ENCODE measurements at regions not wholly inside any gene's neighbourhood (a gene's known extent, or its start where the extent isn't known, plus 50 kb on each side); places are given as distances from the start of the nearest gene placed in this dataset.
"Not testable (repeated sequence)": the region's sequence is repeated elsewhere in the genome, so short reads cannot be mapped to it uniquely, and the experiment has no call there.

DNA sequence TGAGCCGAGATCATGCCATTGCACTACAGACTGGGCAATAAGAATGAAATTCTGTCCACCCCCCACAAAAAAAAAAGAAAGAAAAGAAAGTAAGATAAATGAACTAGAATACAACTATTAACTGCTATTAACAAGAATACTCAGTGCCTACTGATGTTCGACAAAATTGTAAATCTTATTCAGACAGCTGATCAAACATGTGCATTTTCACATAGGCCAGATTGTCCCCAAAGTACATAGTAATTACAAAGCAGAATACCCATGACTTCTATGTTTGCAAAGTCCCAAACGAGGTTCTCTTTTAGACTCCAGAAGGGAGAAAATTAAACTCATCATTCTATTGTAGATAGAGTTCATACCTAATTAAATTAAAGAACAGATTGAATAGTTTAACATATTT, 113.4 kb downstream of the UFM1 start:
- Histone ChIP-seq H3K36me3 (ENCODE audit: insufficient read depth, low read depth, low read length) (no peaks in the 10 kb centered on the region), H3K9me3 (ENCODE audit: insufficient read depth, low read depth, low read length) (peaks cover 8% of the 10 kb centered on the region; the same call in 1 of the 2 replicates), H3K9ac (ENCODE audit: low read depth, low read length) (no peak overlapping the region)

DNA sequence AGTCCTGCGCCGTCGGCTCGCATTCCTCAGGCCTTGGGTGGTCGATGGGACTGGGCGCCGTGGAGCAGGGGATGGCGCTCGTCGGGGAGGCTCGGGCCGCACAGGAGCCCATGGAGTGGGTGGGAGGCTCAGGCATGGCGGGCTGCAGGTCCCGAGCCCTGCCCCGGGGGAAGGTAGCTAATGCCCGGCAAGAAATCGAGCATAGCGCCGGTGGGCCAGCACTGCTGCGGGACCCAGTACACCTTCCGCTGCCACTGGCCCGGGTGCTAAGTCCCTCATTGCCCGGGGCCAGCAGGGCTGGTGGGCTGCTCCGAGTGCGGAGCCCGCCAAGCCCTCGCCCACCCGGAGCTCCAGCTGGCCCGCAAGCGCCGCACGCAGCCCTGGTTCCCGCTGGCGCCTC, 122.8 kb downstream of the UFM1 start:
- not testable (repeated sequence) for H3K9me3 ChIP-seq (ENCODE audit: insufficient read depth, low read depth, low read length); H3K27me3 ChIP-seq (ENCODE audit: insufficient read depth, low read length); H3K9ac ChIP-seq (ENCODE audit: low read depth, low read length); H3K36me3 ChIP-seq (ENCODE audit: insufficient read depth, low read depth, low read length); H3K4me1 ChIP-seq (ENCODE audit: insufficient read depth, low read length); H3K4me3 ChIP-seq (ENCODE audit: low read length); H3K27ac ChIP-seq (ENCODE audit: low read length)

More for the DNA sequence above, 113.4 kb downstream of the UFM1 start:
- Histone ChIP-seq H3K27ac (ENCODE audit: low read length) (no peak overlapping the region), H3K4me1 (ENCODE audit: insufficient read depth, low read length) (no peaks in the 10 kb centered on the region), H3K4me3 (ENCODE audit: low read length) (no peak overlapping the region), H3K27me3 (ENCODE audit: insufficient read depth, low read length) (no peaks in the 10 kb centered on the region)

DNA sequence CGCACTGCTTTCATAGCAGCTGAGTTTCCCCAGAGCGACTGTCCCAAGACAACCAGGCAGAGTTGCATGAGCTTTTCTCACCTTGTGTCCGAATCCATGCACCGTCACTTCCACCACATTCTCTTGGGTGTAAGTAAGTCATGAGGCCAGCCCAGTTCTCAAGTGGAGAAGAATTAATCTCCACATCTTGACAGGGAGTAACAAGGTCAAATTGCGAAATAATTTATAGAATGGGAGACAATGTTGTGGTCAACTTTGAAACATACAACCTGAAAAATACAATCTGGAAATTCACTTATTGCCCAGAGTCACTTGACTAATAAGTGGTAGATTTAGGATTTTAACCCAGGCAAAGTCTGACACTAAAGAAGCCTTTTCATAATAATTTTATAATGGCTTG, 123.7 kb downstream of the UFM1 start:
- H3K4me1 ChIP-seq (ENCODE audit: insufficient read depth, low read length): no peaks in the 10 kb centered on the region
- H3K9ac ChIP-seq (ENCODE audit: low read depth, low read length): no peak overlapping the region
- H3K36me3 ChIP-seq (ENCODE audit: insufficient read depth, low read depth, low read length): no peaks in the 10 kb centered on the region
- no peaks in the 10 kb centered on the region for H3K9me3 ChIP-seq (ENCODE audit: insufficient read depth, low read depth, low read length)
- H3K27ac ChIP-seq (ENCODE audit: low read length): no peak overlapping the region
- H3K4me3 ChIP-seq (ENCODE audit: low read length): no peak overlapping the region
- H3K27me3 ChIP-seq (ENCODE audit: insufficient read depth, low read length): no peaks in the 10 kb centered on the region

DNA sequence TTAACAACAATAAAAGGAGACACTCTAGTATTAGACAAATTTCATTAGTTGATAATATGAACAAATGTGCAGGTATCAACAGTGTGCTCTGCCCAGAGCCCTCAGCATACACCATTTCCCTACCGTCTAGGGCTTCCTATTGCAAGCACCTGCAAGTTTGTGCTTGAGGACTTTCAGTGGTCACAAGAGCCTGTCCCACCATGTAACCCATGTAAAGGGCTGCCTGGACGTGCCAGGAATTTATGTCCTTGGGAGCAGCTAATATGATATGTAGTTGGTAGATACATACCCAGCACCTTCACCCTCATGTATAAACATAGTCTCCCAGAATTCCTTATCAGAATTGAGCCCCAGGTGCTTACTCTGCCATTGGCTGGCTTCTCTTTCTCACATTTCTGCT, 128.0 kb downstream of the UFM1 start:
- Histone ChIP-seq H3K4me1 (ENCODE audit: insufficient read depth, low read length) (no peaks in the 10 kb centered on the region), H3K36me3 (ENCODE audit: insufficient read depth, low read depth, low read length) (no peaks in the 10 kb centered on the region), H3K27me3 (ENCODE audit: insufficient read depth, low read length) (no peaks in the 10 kb centered on the region), H3K27ac (ENCODE audit: low read length) (no peak overlapping the region), H3K9ac (ENCODE audit: low read depth, low read length) (no peak overlapping the region), H3K9me3 (ENCODE audit: insufficient read depth, low read depth, low read length) (no peaks in the 10 kb centered on the region), H3K4me3 (ENCODE audit: low read length) (no peak overlapping the region)

DNA sequence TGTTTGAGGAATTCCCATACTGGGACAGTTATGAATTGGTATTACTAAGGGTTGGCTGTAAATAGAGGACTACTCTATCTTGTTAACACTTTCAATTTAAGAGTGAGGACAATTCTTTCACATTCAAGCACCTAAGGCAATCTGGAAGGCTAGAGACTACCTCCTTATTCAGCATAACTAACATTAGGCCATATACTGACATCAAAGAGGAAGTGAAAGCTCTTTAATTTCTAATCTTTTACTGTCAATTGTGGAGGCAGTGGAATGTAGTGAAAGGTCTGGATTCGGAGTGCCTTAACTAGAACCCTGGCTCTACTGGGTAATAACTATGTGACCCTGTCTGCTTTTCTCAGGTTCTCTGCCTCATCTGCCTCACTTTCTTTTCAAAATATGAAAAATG, 134.0 kb downstream of the UFM1 start:
- H3K4me3 ChIP-seq (ENCODE audit: low read length): no peak overlapping the region
- no peaks in the 10 kb centered on the region for H3K4me1 ChIP-seq (ENCODE audit: insufficient read depth, low read length)
- no peaks in the 10 kb centered on the region for H3K36me3 ChIP-seq (ENCODE audit: insufficient read depth, low read depth, low read length)
- no peak overlapping the region for H3K27ac ChIP-seq (ENCODE audit: low read length)
- no peaks in the 10 kb centered on the region for H3K27me3 ChIP-seq (ENCODE audit: insufficient read depth, low read length)
- H3K9me3 ChIP-seq (ENCODE audit: insufficient read depth, low read depth, low read length): no peaks in the 10 kb centered on the region
- no peak overlapping the region for H3K9ac ChIP-seq (ENCODE audit: low read depth, low read length)

DNA sequence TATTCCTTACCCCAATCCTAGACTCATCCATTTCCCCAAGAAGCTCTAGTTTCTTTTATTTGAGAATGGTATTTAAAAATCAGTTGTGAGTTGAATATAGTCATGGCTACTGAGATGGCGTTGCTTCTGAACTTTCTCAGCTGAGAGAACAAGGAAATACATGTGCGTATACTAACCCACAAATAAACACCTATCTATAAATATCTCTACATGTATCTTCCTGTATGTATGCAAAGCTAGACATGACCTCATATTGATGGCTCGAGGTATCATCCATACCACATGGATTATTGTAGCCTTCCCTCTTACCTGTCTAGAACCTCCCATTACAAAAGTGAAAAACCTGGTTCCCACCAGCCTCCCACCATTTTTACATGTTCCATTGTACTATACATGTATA, 141.0 kb downstream of the UFM1 start:
- H3K27ac ChIP-seq (ENCODE audit: low read length): no peak overlapping the region
- no peaks in the 10 kb centered on the region for H3K9me3 ChIP-seq (ENCODE audit: insufficient read depth, low read depth, low read length)
- H3K4me3 ChIP-seq (ENCODE audit: low read length): no peak overlapping the region
- no peaks in the 10 kb centered on the region for H3K27me3 ChIP-seq (ENCODE audit: insufficient read depth, low read length)
- no peaks in the 10 kb centered on the region for H3K4me1 ChIP-seq (ENCODE audit: insufficient read depth, low read length)
- no peak overlapping the region for H3K9ac ChIP-seq (ENCODE audit: low read depth, low read length)
- no peaks in the 10 kb centered on the region for H3K36me3 ChIP-seq (ENCODE audit: insufficient read depth, low read depth, low read length)

DNA sequence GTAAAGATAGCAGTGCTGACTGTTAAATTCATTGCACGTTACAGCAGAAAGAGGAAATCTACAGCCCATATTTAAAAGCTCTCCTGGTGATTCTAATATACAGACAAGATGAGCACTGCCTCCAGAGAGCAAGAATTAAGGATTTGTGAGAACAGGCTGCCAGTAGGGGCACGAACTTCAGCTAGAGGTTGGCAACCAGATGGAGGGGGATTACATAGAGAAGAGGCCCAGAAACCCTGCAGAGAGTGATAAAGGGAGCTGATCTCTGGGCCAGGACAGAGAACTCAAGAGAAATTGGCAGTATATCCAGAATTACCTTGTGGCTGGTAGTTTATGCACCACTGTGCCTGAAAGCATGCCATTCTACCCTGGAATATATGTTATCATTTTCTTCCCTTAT, 144.8 kb downstream of the UFM1 start:
- Histone ChIP-seq H3K4me1 (ENCODE audit: insufficient read depth, low read length) (no peaks in the 10 kb centered on the region), H3K27me3 (ENCODE audit: insufficient read depth, low read length) (no peaks in the 10 kb centered on the region), H3K4me3 (ENCODE audit: low read length) (no peak overlapping the region), H3K27ac (ENCODE audit: low read length) (no peak overlapping the region), H3K9ac (ENCODE audit: low read depth, low read length) (no peak overlapping the region), H3K36me3 (ENCODE audit: insufficient read depth, low read depth, low read length) (no peaks in the 10 kb centered on the region), H3K9me3 (ENCODE audit: insufficient read depth, low read depth, low read length) (no peaks in the 10 kb centered on the region; the same call in 1 of the 2 replicates)

DNA sequence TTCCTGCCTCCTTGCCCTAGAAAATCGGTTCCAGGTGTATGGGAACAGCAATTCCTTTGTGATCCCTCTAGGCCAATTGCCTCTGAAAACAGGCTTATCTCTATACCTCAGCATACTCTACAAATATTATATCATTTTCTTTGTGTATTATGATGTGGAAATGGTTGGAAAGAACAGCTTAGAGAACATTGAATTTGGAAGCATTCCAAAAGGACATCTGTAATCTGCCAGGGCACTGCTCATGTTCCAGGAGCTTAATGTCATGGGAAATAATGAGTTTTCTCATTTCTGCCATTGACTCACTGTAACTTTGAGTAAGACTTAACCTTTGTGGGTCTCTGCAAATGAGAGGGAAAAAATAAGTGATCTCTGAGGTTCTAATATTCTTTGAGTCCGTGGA, 147.3 kb downstream of the UFM1 start:
- Histone ChIP-seq H3K27ac (ENCODE audit: low read length) (no peak overlapping the region), H3K9ac (ENCODE audit: low read depth, low read length) (no peak overlapping the region), H3K4me3 (ENCODE audit: low read length) (no peak overlapping the region), H3K27me3 (ENCODE audit: insufficient read depth, low read length) (no peaks in the 10 kb centered on the region), H3K9me3 (ENCODE audit: insufficient read depth, low read depth, low read length) (no peaks in the 10 kb centered on the region; the same call in 1 of the 2 replicates), H3K4me1 (ENCODE audit: insufficient read depth, low read length) (no peaks in the 10 kb centered on the region), H3K36me3 (ENCODE audit: insufficient read depth, low read depth, low read length) (no peaks in the 10 kb centered on the region)

DNA sequence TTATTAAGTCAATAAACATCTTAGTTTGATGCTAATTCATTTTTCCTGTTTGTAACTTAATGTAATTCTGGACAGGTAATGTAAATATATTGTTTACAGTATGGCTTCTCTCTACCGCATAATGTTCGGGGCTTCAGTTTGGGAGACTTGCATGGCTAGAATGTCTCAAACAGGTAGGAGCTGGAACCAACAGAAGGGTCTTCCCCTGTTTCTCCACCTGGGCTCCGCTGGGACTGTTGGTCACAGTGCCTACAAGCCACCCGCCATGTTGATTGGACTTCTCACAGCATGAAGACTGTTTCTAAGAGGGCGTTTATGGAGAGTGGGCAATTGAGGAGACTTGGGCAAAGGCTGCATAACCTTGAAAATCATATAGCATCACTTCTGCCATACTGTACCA, 148.6 kb downstream of the UFM1 start:
- Histone ChIP-seq H3K9me3 (ENCODE audit: insufficient read depth, low read depth, low read length) (no peaks in the 10 kb centered on the region; the same call in 1 of the 2 replicates), H3K4me3 (ENCODE audit: low read length) (no peak overlapping the region), H3K9ac (ENCODE audit: low read depth, low read length) (no peak overlapping the region), H3K4me1 (ENCODE audit: insufficient read depth, low read length) (no peaks in the 10 kb centered on the region), H3K36me3 (ENCODE audit: insufficient read depth, low read depth, low read length) (no peaks in the 10 kb centered on the region), H3K27me3 (ENCODE audit: insufficient read depth, low read length) (no peaks in the 10 kb centered on the region), H3K27ac (ENCODE audit: low read length) (no peak overlapping the region)

DNA sequence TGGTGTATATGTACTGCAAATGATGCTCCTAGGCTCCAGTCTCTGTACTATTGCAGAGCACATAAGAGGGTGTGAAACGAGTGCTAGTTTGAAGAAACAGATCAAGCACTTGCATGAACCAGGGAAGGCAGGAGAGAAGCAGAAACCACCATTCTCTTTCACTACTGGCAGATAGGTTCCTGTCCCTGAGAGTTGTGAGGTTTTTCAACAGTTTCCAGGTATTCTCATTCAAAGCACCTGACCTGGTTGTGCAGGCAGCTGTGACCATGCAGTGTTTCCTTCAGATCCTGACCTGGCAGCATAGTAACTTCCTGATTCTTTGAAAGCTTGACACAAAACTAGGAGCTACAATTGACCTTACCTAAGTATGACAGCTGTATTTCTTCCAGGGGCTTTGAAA, 164.9 kb downstream of the UFM1 start:
- Histone ChIP-seq H3K9ac (ENCODE audit: low read depth, low read length) (no peak overlapping the region), H3K9me3 (ENCODE audit: insufficient read depth, low read depth, low read length) (no peaks in the 10 kb centered on the region), H3K27me3 (ENCODE audit: insufficient read depth, low read length) (no peaks in the 10 kb centered on the region), H3K27ac (ENCODE audit: low read length) (no peak overlapping the region), H3K4me1 (ENCODE audit: insufficient read depth, low read length) (peaks cover 18% of the 10 kb centered on the region), H3K4me3 (ENCODE audit: low read length) (no peak overlapping the region), H3K36me3 (ENCODE audit: insufficient read depth, low read depth, low read length) (no peaks in the 10 kb centered on the region)

DNA sequence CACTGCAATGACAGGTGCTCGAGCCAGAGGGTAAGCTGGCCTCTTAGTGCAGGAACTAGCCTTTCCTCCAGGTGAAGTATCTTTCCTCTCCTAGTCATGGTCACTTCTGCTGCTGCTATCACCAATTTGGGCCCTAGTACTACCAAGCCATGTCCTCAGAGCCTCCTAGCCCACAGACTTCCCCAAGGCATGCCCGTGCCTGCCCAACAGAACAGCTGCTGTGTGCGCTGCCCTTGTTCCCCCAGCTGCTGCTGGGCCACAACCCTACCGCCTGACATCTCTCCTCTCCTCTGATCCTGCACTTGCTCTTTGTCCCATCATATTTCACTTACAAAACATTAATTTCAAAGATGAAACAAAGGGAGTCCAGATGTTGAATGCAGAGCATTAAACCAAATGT, 168.5 kb upstream of the FREM2 start:
- Histone ChIP-seq H3K9ac (ENCODE audit: low read depth, low read length) (peak overlapping the region; percentile 63; the same call in 1 of the 2 replicates), H3K9me3 (ENCODE audit: insufficient read depth, low read depth, low read length) (peaks cover 4% of the 10 kb centered on the region; the same call in 1 of the 2 replicates), H3K27ac (ENCODE audit: low read length) (peak overlapping the region; percentile 21), H3K36me3 (ENCODE audit: insufficient read depth, low read depth, low read length) (no peaks in the 10 kb centered on the region), H3K4me3 (ENCODE audit: low read length) (no peak overlapping the region), H3K27me3 (ENCODE audit: insufficient read depth, low read length) (no peaks in the 10 kb centered on the region), H3K4me1 (ENCODE audit: insufficient read depth, low read length) (peaks cover 20% of the 10 kb centered on the region)

DNA sequence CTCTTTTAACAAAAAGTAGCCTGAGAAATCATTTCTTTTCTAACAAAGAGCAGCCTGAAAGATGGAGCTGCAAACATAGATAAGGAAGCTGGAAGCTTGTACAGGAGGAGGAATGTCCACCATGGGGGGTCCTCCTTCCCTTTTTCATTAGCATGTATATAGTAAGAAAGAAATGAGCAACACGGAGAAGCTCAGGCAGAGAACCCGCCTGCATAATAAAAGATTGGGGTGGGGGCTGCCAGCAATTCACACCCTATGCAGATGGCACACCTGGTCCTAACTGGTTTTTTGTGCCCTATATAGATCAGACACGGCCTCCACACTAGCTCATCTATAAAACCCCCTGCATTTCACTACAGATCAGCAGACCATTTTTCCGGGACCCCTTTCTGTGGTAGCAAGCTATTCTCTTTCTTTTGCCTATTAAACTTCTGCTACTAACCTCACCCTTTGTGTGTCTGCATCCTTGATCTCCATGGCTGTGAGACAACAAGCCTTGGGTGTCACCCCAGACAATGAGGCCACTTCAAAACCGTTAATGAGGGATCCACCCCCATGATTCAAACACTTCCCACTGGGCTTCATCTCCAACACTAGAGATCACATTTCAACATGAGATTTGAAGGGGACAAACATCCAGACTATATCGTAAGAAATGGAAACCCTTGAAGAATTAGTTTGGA, 167.5 kb upstream of the FREM2 start:
- peak overlapping the region; percentile 63; the same call in 1 of the 2 replicates for H3K9ac ChIP-seq (ENCODE audit: low read depth, low read length)
- H3K27ac ChIP-seq (ENCODE audit: low read length): peak overlapping the region; percentile 30
- H3K4me3 ChIP-seq (ENCODE audit: low read length): peak overlapping the region; percentile 23; the same call in 1 of the 2 replicates
- no peaks in the 10 kb centered on the region for H3K36me3 ChIP-seq (ENCODE audit: insufficient read depth, low read depth, low read length)
- peaks cover 20% of the 10 kb centered on the region for H3K4me1 ChIP-seq (ENCODE audit: insufficient read depth, low read length)
- peaks cover 4% of the 10 kb centered on the region; the same call in 1 of the 2 replicates for H3K9me3 ChIP-seq (ENCODE audit: insufficient read depth, low read depth, low read length)
- no peaks in the 10 kb centered on the region for H3K27me3 ChIP-seq (ENCODE audit: insufficient read depth, low read length)
